ENCODE measurements at regions not wholly inside any gene's neighbourhood (a gene's known extent, or its start where the extent isn't known, plus 50 kb on each side); places are given as distances from the start of the nearest gene placed in this dataset.

GRCh38 chr7:50210706-50211115 lies 93.8 kb upstream of the IKZF1 start:
- no peak overlapping the region for H3K4me3 ChIP-seq (ENCODE audit: low read depth, low read length)
- DNase-seq (ENCODE audit: low read depth): no peak
- no peak for TF ChIP-seq CTCF (conservative IDR thresholded peaks at IDR 0.05; ENCODE audit: low read depth, low read length)

GRCh38 chr7:50209461-50210135 lies 94.9 kb upstream of the IKZF1 start:
- DNase-seq (ENCODE audit: low read depth): no peak
- H3K4me3 ChIP-seq (ENCODE audit: low read depth, low read length): no peak overlapping the region
- TF ChIP-seq CTCF (conservative IDR thresholded peaks at IDR 0.05; ENCODE audit: low read depth, low read length): no peak

- no peak for DNase-seq (ENCODE audit: low read depth)
- no peak for TF ChIP-seq CTCF (conservative IDR thresholded peaks at IDR 0.05; ENCODE audit: low read depth, low read length)
- H3K4me3 ChIP-seq (ENCODE audit: low read depth, low read length): no peak overlapping the region
Measured at GRCh38 chr7:50208378-50208982, 96.0 kb upstream of the IKZF1 start.

GRCh38 chr7:50207686-50208255 lies 96.7 kb upstream of the IKZF1 start:
- DNase-seq (ENCODE audit: low read depth): no peak
- no peak for TF ChIP-seq CTCF (conservative IDR thresholded peaks at IDR 0.05; ENCODE audit: low read depth, low read length)
- no peak overlapping the region for H3K4me3 ChIP-seq (ENCODE audit: low read depth, low read length)

GRCh38 chr7:50207251-50207564 lies 97.3 kb upstream of the IKZF1 start:
- DNase-seq (ENCODE audit: low read depth): no peak
- no peak overlapping the region for H3K4me3 ChIP-seq (ENCODE audit: low read depth, low read length)
- no peak for TF ChIP-seq CTCF (conservative IDR thresholded peaks at IDR 0.05; ENCODE audit: low read depth, low read length)

GRCh38 chr7:50206453-50207250 lies 97.9 kb upstream of the IKZF1 start:
- TF ChIP-seq CTCF (conservative IDR thresholded peaks at IDR 0.05; ENCODE audit: low read depth, low read length): no peak
- no peak for DNase-seq (ENCODE audit: low read depth)
- no peak overlapping the region for H3K4me3 ChIP-seq (ENCODE audit: low read depth, low read length)
